OCI-LY3 (cell line): ENCODE measurements at regions not wholly inside any gene's neighbourhood (a gene's known extent, or its start where the extent isn't known, plus 50 kb on each side); places are given as distances from the start of the nearest gene placed in this dataset.

Experiments
- H2AFZ ChIP-seq: fragments of 200-600, 300-600 bp; shearing (Covaris generic); 2 replicates; pipeline ENCODE4 v1.6.0; 2014; ENCODE audit warnings: antibody characterized with exemption, low read depth, low read length
- H3K27ac ChIP-seq: fragments of 200-600, 300-600 bp; sonication (generic); 2 replicates; pipeline ENCODE4 v1.5.1; 2014; ENCODE audit warnings: mild to moderate bottlenecking, low read length, moderate library complexity, mixed read lengths
- H3K27me3 ChIP-seq: fragments of 200-600, 300-600 bp; sonication (generic); 2 replicates; pipeline ENCODE4 v1.6.1; 2014; ENCODE audit warnings: low read depth, low read length, mixed read lengths
- H3K36me3 ChIP-seq: fragments of 200-600, 300-600 bp; sonication (generic); replicated peaks from 2 replicates; pipeline ENCODE3; 2014; ENCODE audit warnings: low read depth, low read length, mixed read lengths
- H3K4me1 ChIP-seq: fragments of 300-600, 200-600 bp; sonication (generic); 2 replicates; pipeline ENCODE4 v1.6.1; 2014; ENCODE audit warnings: low read length, mixed read lengths
- H3K4me2 ChIP-seq: fragments of 200-600, 300-600 bp; sonication (generic); 2 replicates; pipeline ENCODE4 v1.6.1; 2014; ENCODE audit warnings: low read length, mixed read lengths
- H3K4me3 ChIP-seq: fragments of 300-600, 200-600 bp; sonication (generic); 2 replicates; pipeline ENCODE4 v1.5.1; 2014; ENCODE audit warnings: antibody characterized with exemption, mild to moderate bottlenecking, low read length, moderate library complexity
- H3K79me2 ChIP-seq: fragments of 300-600, 200-600 bp; shearing (Covaris generic); 2 replicates; pipeline ENCODE4 v1.6.1; 2014; ENCODE audit warnings: mild to moderate bottlenecking, low read length, mixed read lengths
- H3K9ac ChIP-seq: fragments of 300-600, 200-600 bp; shearing (Covaris generic); 2 replicates; pipeline ENCODE4 v1.6.0; 2014; ENCODE audit warnings: mild to moderate bottlenecking, low read length, moderate library complexity
- H3K9me3 ChIP-seq: fragments of 200-600, 300-600 bp; shearing (Covaris generic); 2 replicates; pipeline ENCODE4 v1.6.1; 2014; ENCODE audit warnings: low read length, mixed read lengths; ENCODE audit not compliant: insufficient read depth
- H4K20me1 ChIP-seq: fragments of 200-600, 300-600 bp; sonication (generic); 2 replicates; pipeline ENCODE4 v1.6.1; 2016; ENCODE audit warnings: low read length, mixed read lengths; ENCODE audit not compliant: insufficient read depth
- EZH2phosphoT487 ChIP-seq: fragments of 200-600 bp; shearing (Covaris generic); IDR thresholded peaks from 2 replicates; pipeline ENCODE4 v1.6.1; 2018; ENCODE audit warnings: antibody characterized with exemption, mixed run types, low read depth
- TF ChIP-seq, protein P1 (sequence below): fragments of 200-600, 300-600 bp; sonication (generic); IDR thresholded peaks from 2 replicates; pipeline ENCODE4 v1.5.1; 2014; ENCODE audit warnings: antibody characterized with exemption, low read length, low read depth

DNA sequence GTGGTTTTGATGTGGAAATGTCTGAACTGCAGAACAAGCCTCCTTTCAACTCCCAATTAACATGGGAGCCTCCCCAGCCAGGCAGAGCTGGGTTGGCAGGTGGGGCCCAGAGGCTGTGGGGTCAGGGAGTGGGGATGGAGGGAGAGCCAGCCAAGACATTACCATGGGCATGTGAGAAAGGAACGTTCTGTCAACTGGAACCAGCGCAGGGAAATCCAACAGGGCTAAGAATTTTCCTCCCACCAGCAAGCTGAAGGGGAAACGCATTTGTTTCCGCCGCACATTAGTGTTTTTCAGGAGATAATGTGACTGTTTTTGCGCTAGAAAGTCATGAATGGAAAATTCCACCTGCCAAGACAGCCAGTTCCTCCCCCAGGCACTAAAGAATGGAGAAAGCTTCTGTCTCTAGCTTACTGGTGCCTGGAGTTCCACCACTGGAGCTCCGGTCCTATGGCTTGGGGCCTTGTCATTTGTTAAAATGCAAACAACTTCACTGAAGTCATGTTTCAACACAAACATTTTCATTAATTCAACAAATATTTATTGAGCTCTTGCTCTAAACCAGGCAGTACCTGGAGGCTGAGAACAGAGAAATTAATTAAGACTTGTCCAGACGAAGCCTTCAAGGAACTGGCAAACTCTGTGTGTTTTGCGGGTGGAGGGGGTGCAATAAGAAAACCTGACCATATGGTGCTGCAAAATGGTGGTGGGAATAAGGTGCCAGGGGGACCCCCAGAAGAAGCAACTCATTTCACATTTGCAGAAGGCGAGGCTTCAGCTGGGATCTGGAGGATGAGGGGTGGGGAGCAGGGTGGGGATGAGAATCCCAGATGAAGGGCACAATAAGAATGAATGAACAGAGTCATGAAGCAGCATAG is 305.1 kb downstream of the MATN1 start:
- Histone ChIP-seq H3K9me3 (no peaks in the 10 kb centered on the region), H3K9ac (no peak overlapping the region), H3K4me3 (no peak overlapping the region), H3K36me3 (no peaks in the 10 kb centered on the region), H3K79me2 (no peaks in the 10 kb centered on the region), H3K4me1 (no peaks in the 10 kb centered on the region), H4K20me1 (no peaks in the 10 kb centered on the region), H3K4me2 (no peak overlapping the region), H3K27ac (no peak overlapping the region), H3K27me3 (no peaks in the 10 kb centered on the region), H2AFZ (no peak overlapping the region)
- TF ChIP-seq EZH2phosphoT487 = no peak

DNA sequence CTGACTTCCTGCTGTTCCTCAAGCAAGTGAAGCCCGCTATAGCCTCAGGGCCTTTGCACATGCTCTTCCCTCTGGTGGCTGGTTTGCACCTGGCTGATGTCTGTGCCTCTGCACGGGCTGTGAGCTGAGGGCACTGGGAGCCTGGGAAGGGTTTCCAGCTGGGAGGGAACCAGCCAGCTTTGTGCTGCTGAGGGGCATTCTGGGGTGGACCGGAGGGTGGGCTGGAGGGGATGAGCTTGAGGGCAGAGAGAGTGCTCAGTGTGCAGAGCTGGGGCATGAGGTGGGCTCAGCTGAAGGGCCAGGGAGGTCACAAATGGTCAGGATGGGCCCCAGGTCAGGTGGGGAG is 305.7 kb downstream of the MATN1 start:
- H3K4me2 ChIP-seq = no peak overlapping the region
- no peak overlapping the region for H2AFZ ChIP-seq
- no peak overlapping the region for H3K4me3 ChIP-seq
- no peak overlapping the region for H3K27ac ChIP-seq
- TF ChIP-seq, protein P1, sequence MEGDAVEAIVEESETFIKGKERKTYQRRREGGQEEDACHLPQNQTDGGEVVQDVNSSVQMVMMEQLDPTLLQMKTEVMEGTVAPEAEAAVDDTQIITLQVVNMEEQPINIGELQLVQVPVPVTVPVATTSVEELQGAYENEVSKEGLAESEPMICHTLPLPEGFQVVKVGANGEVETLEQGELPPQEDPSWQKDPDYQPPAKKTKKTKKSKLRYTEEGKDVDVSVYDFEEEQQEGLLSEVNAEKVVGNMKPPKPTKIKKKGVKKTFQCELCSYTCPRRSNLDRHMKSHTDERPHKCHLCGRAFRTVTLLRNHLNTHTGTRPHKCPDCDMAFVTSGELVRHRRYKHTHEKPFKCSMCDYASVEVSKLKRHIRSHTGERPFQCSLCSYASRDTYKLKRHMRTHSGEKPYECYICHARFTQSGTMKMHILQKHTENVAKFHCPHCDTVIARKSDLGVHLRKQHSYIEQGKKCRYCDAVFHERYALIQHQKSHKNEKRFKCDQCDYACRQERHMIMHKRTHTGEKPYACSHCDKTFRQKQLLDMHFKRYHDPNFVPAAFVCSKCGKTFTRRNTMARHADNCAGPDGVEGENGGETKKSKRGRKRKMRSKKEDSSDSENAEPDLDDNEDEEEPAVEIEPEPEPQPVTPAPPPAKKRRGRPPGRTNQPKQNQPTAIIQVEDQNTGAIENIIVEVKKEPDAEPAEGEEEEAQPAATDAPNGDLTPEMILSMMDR = no peak
- no peak for TF ChIP-seq EZH2phosphoT487
- H3K9me3 ChIP-seq = no peaks in the 10 kb centered on the region
- no peaks in the 10 kb centered on the region for H3K4me1 ChIP-seq
- H3K79me2 ChIP-seq = no peaks in the 10 kb centered on the region
- no peaks in the 10 kb centered on the region for H4K20me1 ChIP-seq
- H3K9ac ChIP-seq = no peak overlapping the region
- H3K27me3 ChIP-seq = no peaks in the 10 kb centered on the region
- H3K36me3 ChIP-seq = no peaks in the 10 kb centered on the region

DNA sequence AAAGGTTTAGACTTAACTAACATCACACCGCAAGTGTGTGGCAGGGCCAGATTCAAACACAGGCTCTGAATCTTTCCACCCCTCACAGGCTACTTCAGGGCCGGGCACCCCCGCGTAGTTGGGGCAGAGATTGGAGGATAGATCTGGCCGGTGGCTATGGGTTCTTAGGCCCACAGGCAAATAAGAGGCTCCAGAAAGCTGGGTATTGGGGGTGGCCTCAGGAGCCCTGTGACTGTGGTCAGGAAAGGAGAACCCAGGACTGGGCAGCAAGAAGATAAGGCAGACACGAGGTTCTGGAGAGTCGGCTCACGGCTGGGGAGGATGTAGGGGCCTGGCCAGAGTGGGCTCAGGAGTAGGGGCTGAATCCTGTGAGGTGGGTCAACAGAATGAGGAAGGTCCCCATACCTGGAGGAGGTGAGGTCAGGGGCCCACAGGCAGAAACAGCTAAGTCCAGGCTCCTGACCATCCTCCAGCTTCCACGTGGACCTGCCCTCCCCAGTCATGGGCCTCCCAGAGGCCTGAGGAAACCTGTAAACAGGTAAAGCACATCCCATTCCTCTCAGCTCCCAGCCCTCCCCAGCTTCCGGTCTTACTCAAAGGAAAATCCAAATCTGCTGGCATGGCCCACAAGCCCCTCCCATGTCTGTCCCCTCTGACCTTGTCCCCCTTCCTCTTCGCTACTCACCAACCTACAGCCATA is 306.2 kb downstream of the MATN1 start:
- Histone ChIP-seq H3K4me2 (no peak overlapping the region), H3K9me3 (no peaks in the 10 kb centered on the region), H3K9ac (no peak overlapping the region), H2AFZ (no peak overlapping the region), H3K4me3 (no peak overlapping the region), H3K36me3 (no peaks in the 10 kb centered on the region), H3K79me2 (no peaks in the 10 kb centered on the region), H3K27ac (no peak overlapping the region), H3K27me3 (no peaks in the 10 kb centered on the region), H4K20me1 (no peaks in the 10 kb centered on the region), H3K4me1 (no peaks in the 10 kb centered on the region)
- TF ChIP-seq, protein P1 = no peak
- no peak for TF ChIP-seq EZH2phosphoT487

DNA sequence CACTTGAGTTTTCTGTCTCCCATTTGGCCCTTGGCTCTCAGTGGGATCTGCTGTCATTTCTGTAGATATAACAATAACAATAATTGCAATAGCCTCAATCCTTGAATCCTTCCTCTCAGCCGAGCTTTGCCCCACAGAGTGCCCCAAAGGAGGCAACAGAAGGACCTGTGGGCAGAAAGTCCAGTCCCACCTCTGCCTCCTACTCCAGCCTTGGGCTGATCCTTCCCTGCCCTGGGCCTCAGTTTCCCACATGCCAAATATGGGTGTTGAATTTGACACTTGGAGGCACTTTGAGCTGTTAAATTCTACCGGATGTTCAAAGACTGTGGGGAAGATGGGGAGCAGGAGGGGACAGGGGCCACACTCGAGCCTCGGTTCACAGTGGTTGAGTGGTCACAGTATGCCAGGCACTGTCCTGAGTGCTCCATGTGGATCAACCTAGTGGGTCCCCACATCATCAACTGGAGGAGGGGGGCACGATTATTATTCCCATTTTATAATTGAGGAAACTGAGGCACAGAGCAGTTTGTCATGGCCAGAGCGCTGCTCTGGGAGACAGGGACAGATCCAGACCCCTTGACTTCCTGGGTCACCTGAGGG is 307.1 kb downstream of the MATN1 start:
- H3K79me2 ChIP-seq = no peaks in the 10 kb centered on the region
- no peaks in the 10 kb centered on the region for H3K36me3 ChIP-seq
- no peak overlapping the region for H3K9ac ChIP-seq
- no peaks in the 10 kb centered on the region for H4K20me1 ChIP-seq
- no peak overlapping the region for H3K4me3 ChIP-seq
- no peak overlapping the region for H2AFZ ChIP-seq
- no peak overlapping the region for H3K27ac ChIP-seq
- no peak overlapping the region for H3K4me2 ChIP-seq
- H3K4me1 ChIP-seq = no peaks in the 10 kb centered on the region
- TF ChIP-seq, protein P1 = no peak
- TF ChIP-seq EZH2phosphoT487 = no peak
- no peaks in the 10 kb centered on the region for H3K9me3 ChIP-seq
- H3K27me3 ChIP-seq = no peaks in the 10 kb centered on the region
